BE2C (cell line): ENCODE measurements at regions not wholly inside any gene's neighbourhood (a gene's known extent, or its start where the extent isn't known, plus 50 kb on each side); places are given as distances from the start of the nearest gene placed in this dataset.
A peak's percentile ranks its signal among the peaks of the same experiment; 100 is the strongest.

Experiments used
- DNase-seq: peaks from one replicate; pipeline ENCODE4 v3.0.0-alpha.2; 2020
- H3K27me3 ChIP-seq: fragments of 250-450 bp; sonication (Bioruptor Pico); 2 replicates; pipeline ENCODE4 v1.5.1; 2020; ENCODE audit warnings: mild to moderate bottlenecking
- H3K36me3 ChIP-seq: fragments of 250-450 bp; sonication (Bioruptor Pico); 2 replicates; pipeline ENCODE4 v1.5.1; 2020; ENCODE audit warnings: mild to moderate bottlenecking
- H3K4me1 ChIP-seq: fragments of 250-450 bp; sonication (Bioruptor Pico); 2 replicates; pipeline ENCODE4 v1.5.1; 2020
- H3K4me3 ChIP-seq: 2 replicates; pipeline ENCODE4 v1.5.1; 2011; ENCODE audit warnings: low read depth, low read length
- H3K9me3 ChIP-seq: fragments of 250-450 bp; sonication (Bioruptor Pico); 2 replicates; pipeline ENCODE4 v1.5.1; 2020
- TF ChIP-seq, protein P1 (sequence below): IDR thresholded peaks from 2 replicates; pipeline ENCODE4 v1.5.1; 2012; ENCODE audit warnings: mild to moderate bottlenecking, low read depth, low read length

DNA sequence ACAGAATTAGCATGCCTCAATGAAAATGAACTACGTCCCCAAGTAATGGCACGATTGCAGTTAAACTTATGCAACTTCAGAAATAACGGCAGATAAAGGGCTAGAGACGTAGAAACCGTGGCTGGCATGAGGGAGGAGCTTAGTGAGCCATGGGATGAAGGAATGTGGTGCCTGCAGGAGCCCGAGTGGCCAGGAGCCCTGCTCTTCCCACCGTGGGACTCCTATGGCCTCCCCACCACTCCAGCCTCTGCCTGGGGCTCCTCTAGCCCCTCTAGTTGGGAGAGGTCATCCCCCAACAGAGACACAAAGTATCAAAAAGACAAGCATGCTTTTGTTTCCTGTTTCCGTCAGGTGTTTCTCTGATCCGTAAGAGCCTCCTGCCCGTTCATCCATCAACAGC is 75.1 kb upstream of the BHLHE23 start:
- peaks cover 56% of the 10 kb centered on the region for H3K27me3 ChIP-seq
- no peaks in the 10 kb centered on the region for H3K36me3 ChIP-seq
- peak; percentile 2 for DNase-seq

DNA sequence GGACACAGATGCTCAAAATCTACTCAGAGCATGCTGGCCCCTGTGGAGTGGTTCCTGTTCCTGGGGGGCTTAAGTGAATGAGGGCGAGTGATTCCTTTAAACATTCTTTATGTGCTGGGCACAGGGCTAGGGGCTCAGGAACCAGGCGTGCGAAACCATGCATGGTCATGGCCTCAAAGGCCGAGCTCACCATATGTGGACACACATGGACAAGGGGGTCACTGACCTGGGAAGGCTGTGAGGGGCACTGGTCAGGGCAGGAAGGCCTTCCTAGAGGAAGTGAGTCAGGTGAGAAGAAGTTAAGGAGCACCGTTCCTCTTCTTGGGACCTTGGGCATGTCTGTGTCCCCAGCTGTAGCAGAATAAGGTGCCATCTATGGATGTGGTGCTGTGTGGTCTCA is 74.6 kb upstream of the BHLHE23 start:
- Histone ChIP-seq H3K27me3 (peaks cover 51% of the 10 kb centered on the region), H3K4me3 (no peak overlapping the region), H3K36me3 (no peaks in the 10 kb centered on the region), H3K9me3 (no peaks in the 10 kb centered on the region), H3K4me1 (no peaks in the 10 kb centered on the region)
- DNase-seq: peak; percentile 6
- TF ChIP-seq, protein P1, sequence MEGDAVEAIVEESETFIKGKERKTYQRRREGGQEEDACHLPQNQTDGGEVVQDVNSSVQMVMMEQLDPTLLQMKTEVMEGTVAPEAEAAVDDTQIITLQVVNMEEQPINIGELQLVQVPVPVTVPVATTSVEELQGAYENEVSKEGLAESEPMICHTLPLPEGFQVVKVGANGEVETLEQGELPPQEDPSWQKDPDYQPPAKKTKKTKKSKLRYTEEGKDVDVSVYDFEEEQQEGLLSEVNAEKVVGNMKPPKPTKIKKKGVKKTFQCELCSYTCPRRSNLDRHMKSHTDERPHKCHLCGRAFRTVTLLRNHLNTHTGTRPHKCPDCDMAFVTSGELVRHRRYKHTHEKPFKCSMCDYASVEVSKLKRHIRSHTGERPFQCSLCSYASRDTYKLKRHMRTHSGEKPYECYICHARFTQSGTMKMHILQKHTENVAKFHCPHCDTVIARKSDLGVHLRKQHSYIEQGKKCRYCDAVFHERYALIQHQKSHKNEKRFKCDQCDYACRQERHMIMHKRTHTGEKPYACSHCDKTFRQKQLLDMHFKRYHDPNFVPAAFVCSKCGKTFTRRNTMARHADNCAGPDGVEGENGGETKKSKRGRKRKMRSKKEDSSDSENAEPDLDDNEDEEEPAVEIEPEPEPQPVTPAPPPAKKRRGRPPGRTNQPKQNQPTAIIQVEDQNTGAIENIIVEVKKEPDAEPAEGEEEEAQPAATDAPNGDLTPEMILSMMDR: no peak

More for the DNA sequence above, 75.1 kb upstream of the BHLHE23 start:
- Histone ChIP-seq H3K4me1 (no peaks in the 10 kb centered on the region), H3K9me3 (no peaks in the 10 kb centered on the region), H3K4me3 (no peak overlapping the region)
- TF ChIP-seq, protein P1: no peak

GRCh38 chr20:63080811-63081210 is 74.0 kb upstream of the BHLHE23 start:
- no peak for DNase-seq
- H3K36me3 ChIP-seq: no peaks in the 10 kb centered on the region
- no peaks in the 10 kb centered on the region for H3K9me3 ChIP-seq
- TF ChIP-seq, protein P1: no peak
- no peaks in the 10 kb centered on the region for H3K4me1 ChIP-seq
- peaks cover 45% of the 10 kb centered on the region for H3K27me3 ChIP-seq
- no peak overlapping the region for H3K4me3 ChIP-seq

- TF ChIP-seq, protein P1: no peak
- H3K4me3 ChIP-seq: no peak overlapping the region
- DNase-seq: peak; percentile 3
- no peaks in the 10 kb centered on the region for H3K4me1 ChIP-seq
- H3K36me3 ChIP-seq: no peaks in the 10 kb centered on the region
- H3K9me3 ChIP-seq: no peaks in the 10 kb centered on the region
- H3K27me3 ChIP-seq: peaks cover 41% of the 10 kb centered on the region
Measured at GRCh38 chr20:63080411-63080810, 73.6 kb upstream of the BHLHE23 start.

GRCh38 chr20:63079971-63080370 is 73.2 kb upstream of the BHLHE23 start:
- peaks cover 37% of the 10 kb centered on the region for H3K27me3 ChIP-seq
- H3K9me3 ChIP-seq: no peaks in the 10 kb centered on the region
- H3K4me1 ChIP-seq: no peaks in the 10 kb centered on the region
- no peaks in the 10 kb centered on the region for H3K36me3 ChIP-seq
- TF ChIP-seq, protein P1: no peak
- DNase-seq: no peak
- H3K4me3 ChIP-seq: no peak overlapping the region

DNA sequence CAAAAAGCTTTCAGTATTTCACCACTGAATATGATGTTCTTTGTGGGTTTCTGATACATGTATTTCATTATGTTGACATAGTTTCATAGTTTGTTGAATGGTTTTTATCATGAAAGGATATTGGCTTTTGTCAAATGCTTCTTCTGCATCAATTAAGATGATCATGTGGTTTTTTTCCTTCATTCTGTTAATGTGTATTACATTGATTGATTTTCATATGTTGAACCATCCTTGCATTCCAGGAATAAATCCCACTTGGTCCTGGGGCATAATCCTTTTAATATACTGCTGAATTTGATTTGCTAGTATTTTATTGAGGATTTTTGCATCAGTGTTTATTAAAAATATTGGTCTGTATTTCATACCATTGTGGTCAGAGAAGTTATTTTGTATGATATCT is 70.9 kb upstream of the BHLHE23 start:
- H3K4me3 ChIP-seq: no peak overlapping the region
- no peaks in the 10 kb centered on the region for H3K36me3 ChIP-seq
- peaks cover 28% of the 10 kb centered on the region for H3K27me3 ChIP-seq
- TF ChIP-seq, protein P1: no peak
- H3K4me1 ChIP-seq: no peaks in the 10 kb centered on the region; the same call in 1 of the 2 replicates
- DNase-seq: no peak
- H3K9me3 ChIP-seq: no peaks in the 10 kb centered on the region; the same call in 1 of the 2 replicates
